Loucy (cell line): ENCODE measurements at regions not wholly inside any gene's neighbourhood (a gene's known extent, or its start where the extent isn't known, plus 50 kb on each side); places are given as distances from the start of the nearest gene placed in this dataset.

Experiments used
- H2AFZ ChIP-seq: fragments of 200-600 bp; sonication (generic); 2 replicates; pipeline ENCODE4 v1.6.0; 2016; ENCODE audit warnings: antibody characterized with exemption, mild to moderate bottlenecking, low read length, moderate library complexity
- H3F3A ChIP-seq: fragments of 200-600 bp; 2 replicates; pipeline ENCODE4 v1.6.0; 2016; ENCODE audit warnings: antibody characterized with exemption, low read depth, mild to moderate bottlenecking
- H3K27me3 ChIP-seq: fragments of 200-600 bp; sonication (generic); 2 replicates; pipeline ENCODE4 v1.6.1; 2014; ENCODE audit warnings: low read length, mild to moderate bottlenecking; ENCODE audit not compliant: insufficient read depth, poor library complexity, severe bottlenecking
- H3K36me3 ChIP-seq: fragments of 200-600 bp; sonication (generic); 2 replicates; pipeline ENCODE4 v1.6.1; 2016; ENCODE audit warnings: low read length; ENCODE audit not compliant: insufficient read depth
- H3K4me1 ChIP-seq: fragments of 200-600 bp; sonication (generic); 2 replicates; pipeline ENCODE4 v1.5.1; 2014; ENCODE audit warnings: low read length, mild to moderate bottlenecking; ENCODE audit not compliant: insufficient read depth, poor library complexity, severe bottlenecking
- H3K4me2 ChIP-seq: fragments of 200-600 bp; sonication (generic); 2 replicates; pipeline ENCODE4 v1.6.0; 2014; ENCODE audit warnings: antibody characterized with exemption, low read length, low read depth, mild to moderate bottlenecking; ENCODE audit not compliant: poor library complexity, severe bottlenecking
- H3K4me3 ChIP-seq: fragments of 200-600 bp; sonication (generic); 2 replicates; pipeline ENCODE4 v1.5.1; 2014; ENCODE audit warnings: low read length, mild to moderate bottlenecking, mixed read lengths; ENCODE audit not compliant: poor library complexity, severe bottlenecking
- H3K79me2 ChIP-seq: fragments of 200-600 bp; sonication (generic); 2 replicates; pipeline ENCODE4 v1.6.1; 2014; ENCODE audit warnings: low read length; ENCODE audit not compliant: insufficient read depth
- H3K9ac ChIP-seq: fragments of 200-600 bp; sonication (generic); 2 replicates; pipeline ENCODE4 v1.6.0; 2014; ENCODE audit warnings: mild to moderate bottlenecking, low read depth, low read length, moderate library complexity; ENCODE audit not compliant: poor library complexity, severe bottlenecking
- H3K9me2 ChIP-seq: fragments of 200-600 bp; sonication (generic); replicated peaks from 2 replicates; pipeline ENCODE4 v1.6.1; 2016; ENCODE audit warnings: low read depth, low read length, mixed read lengths
- H3K9me3 ChIP-seq: fragments of 200-600 bp; sonication (generic); 2 replicates; pipeline ENCODE4 v1.6.1; 2014; ENCODE audit warnings: mild to moderate bottlenecking, antibody characterized with exemption, low read length, low read depth; ENCODE audit not compliant: insufficient read depth
- H4K20me1 ChIP-seq: fragments of 200-600 bp; sonication (generic); 2 replicates; pipeline ENCODE4 v1.6.0; 2014; ENCODE audit warnings: antibody characterized with exemption, low read length, mild to moderate bottlenecking; ENCODE audit not compliant: insufficient read depth, poor library complexity, severe bottlenecking
- CTCF ChIP-seq: fragments of 200-600 bp; sonication (generic); conservative IDR thresholded peaks from 2 replicates; pipeline ENCODE4 v1.5.1; 2014; ENCODE audit warnings: mild to moderate bottlenecking, antibody characterized with exemption, low read length
- EZH2phosphoT487 ChIP-seq: fragments of 200-600 bp; IDR thresholded peaks from 2 replicates; pipeline ENCODE4 v1.6.1; 2018; ENCODE audit warnings: antibody characterized with exemption, mild to moderate bottlenecking, moderate library complexity, borderline replicate concordance

- H3K4me3 ChIP-seq = no peak overlapping the region
- H3K4me1 ChIP-seq = no peaks in the 10 kb centered on the region
- no peaks in the 10 kb centered on the region for H3K36me3 ChIP-seq
- no peaks in the 10 kb centered on the region for H4K20me1 ChIP-seq
- H3F3A ChIP-seq = no peaks in the 10 kb centered on the region
- no peak overlapping the region for H3K9ac ChIP-seq
- H3K27me3 ChIP-seq = no peaks in the 10 kb centered on the region
- H3K9me2 ChIP-seq = no peaks in the 10 kb centered on the region
- TF ChIP-seq CTCF = no peak
- no peak for TF ChIP-seq EZH2phosphoT487
- no peak overlapping the region for H3K4me2 ChIP-seq
- H3K79me2 ChIP-seq = no peaks in the 10 kb centered on the region
- H3K9me3 ChIP-seq = no peaks in the 10 kb centered on the region
- H2AFZ ChIP-seq = no peak overlapping the region
Observed at GRCh38 chr15:79160211-79160610, 69.6 kb upstream of the RASGRF1 start.

- no peaks in the 10 kb centered on the region for H3K4me1 ChIP-seq
- H3K36me3 ChIP-seq = no peaks in the 10 kb centered on the region
- H4K20me1 ChIP-seq = no peaks in the 10 kb centered on the region
- no peak overlapping the region for H3K4me2 ChIP-seq
- no peak overlapping the region for H3K9ac ChIP-seq
- no peaks in the 10 kb centered on the region for H3K9me2 ChIP-seq
- H3K79me2 ChIP-seq = no peaks in the 10 kb centered on the region
- H2AFZ ChIP-seq = no peak overlapping the region
- H3K9me3 ChIP-seq = no peaks in the 10 kb centered on the region
- no peak overlapping the region for H3K4me3 ChIP-seq
- TF ChIP-seq EZH2phosphoT487 = no peak
- no peak for TF ChIP-seq CTCF
- H3K27me3 ChIP-seq = no peaks in the 10 kb centered on the region
- no peaks in the 10 kb centered on the region for H3F3A ChIP-seq
Observed at GRCh38 chr15:79157631-79158592, 67.3 kb upstream of the RASGRF1 start.

GRCh38 chr15:79156704-79157375 is 66.3 kb upstream of the RASGRF1 start:
- Histone ChIP-seq H3K36me3 (no peaks in the 10 kb centered on the region), H3K4me2 (no peak overlapping the region), H3F3A (no peaks in the 10 kb centered on the region), H3K4me3 (no peak overlapping the region), H3K9me2 (no peaks in the 10 kb centered on the region), H3K4me1 (no peaks in the 10 kb centered on the region), H4K20me1 (no peaks in the 10 kb centered on the region), H3K9me3 (no peaks in the 10 kb centered on the region), H2AFZ (no peak overlapping the region), H3K27me3 (no peaks in the 10 kb centered on the region), H3K9ac (no peak overlapping the region), H3K79me2 (no peaks in the 10 kb centered on the region)
- TF ChIP-seq EZH2phosphoT487 (no peak), CTCF (no peak)
